ENCODE measurements at regions not wholly inside any gene's neighbourhood (a gene's known extent, or its start where the extent isn't known, plus 50 kb on each side); places are given as distances from the start of the nearest gene placed in this dataset.

GRCh38 chr15:26359855-26360254 lies 413.0 kb downstream of the GABRB3 start:
- Histone ChIP-seq H3K36me3 (ENCODE audit: insufficient read depth, low read length) (no peaks in the 10 kb centered on the region), H3K9ac (ENCODE audit: low read length) (no peak overlapping the region), H3K27me3 (ENCODE audit: insufficient read depth, low read depth, low read length) (no peaks in the 10 kb centered on the region), H4K20me1 (ENCODE audit: insufficient read depth) (no peaks in the 10 kb centered on the region), H3F3A (ENCODE audit: insufficient read depth, low read length, poor library complexity, severe bottlenecking) (no peaks in the 10 kb centered on the region), H3K4me3 (ENCODE audit: low read length) (no peak overlapping the region), H2AFZ (ENCODE audit: low read depth, low read length) (no peak overlapping the region), H3K9me3 (ENCODE audit: low read length) (no peaks in the 10 kb centered on the region), H3K4me2 (ENCODE audit: low read length) (no peak overlapping the region), H3K27ac (ENCODE audit: low read length) (peak overlapping the region; percentile 15), H3K79me2 (replicated peaks; ENCODE audit: insufficient read depth, low read length) (no peaks in the 10 kb centered on the region), H3K9me2 (ENCODE audit: insufficient read depth, low read length) (no peaks in the 10 kb centered on the region)
- TF ChIP-seq POLR2AphosphoS5 (IDR thresholded peaks at IDR 0.05) (no peak), REST (IDR thresholded peaks at IDR 0.05; ENCODE audit: borderline replicate concordance) (no peak), SMC3 (conservative IDR thresholded peaks at IDR 0.05; ENCODE audit: poor library complexity) (no peak), CTCF (IDR thresholded peaks at IDR 0.05; ENCODE audit: poor library complexity, severe bottlenecking) (no peak), EP300 (conservative IDR thresholded peaks at IDR 0.05; ENCODE audit: poor library complexity, severe bottlenecking) (no peak), RAD21 (conservative IDR thresholded peaks at IDR 0.05) (no peak), MXI1 (conservative IDR thresholded peaks at IDR 0.05; ENCODE audit: poor library complexity, severe bottlenecking) (no peak), EZH2 (IDR thresholded peaks at IDR 0.05; ENCODE audit: borderline replicate concordance, insufficient read depth, low read length, poor library complexity, severe bottlenecking) (no peak)

- Histone ChIP-seq H2AFZ (ENCODE audit: low read depth, low read length) (no peak overlapping the region), H3K9me2 (ENCODE audit: insufficient read depth, low read length) (no peaks in the 10 kb centered on the region), H3K27ac (ENCODE audit: low read length) (no peak overlapping the region), H3K9me3 (ENCODE audit: low read length) (no peaks in the 10 kb centered on the region), H3K27me3 (ENCODE audit: insufficient read depth, low read depth, low read length) (no peaks in the 10 kb centered on the region), H3K4me2 (ENCODE audit: low read length) (no peak overlapping the region), H3F3A (ENCODE audit: insufficient read depth, low read length, poor library complexity, severe bottlenecking) (no peaks in the 10 kb centered on the region), H3K79me2 (replicated peaks; ENCODE audit: insufficient read depth, low read length) (no peaks in the 10 kb centered on the region), H3K9ac (ENCODE audit: low read length) (no peak overlapping the region), H4K20me1 (ENCODE audit: insufficient read depth) (no peaks in the 10 kb centered on the region), H3K4me3 (ENCODE audit: low read length) (no peak overlapping the region), H3K36me3 (ENCODE audit: insufficient read depth, low read length) (no peaks in the 10 kb centered on the region)
- no peak for TF ChIP-seq EZH2 (IDR thresholded peaks at IDR 0.05; ENCODE audit: borderline replicate concordance, insufficient read depth, low read length, poor library complexity, severe bottlenecking)
- TF ChIP-seq REST (IDR thresholded peaks at IDR 0.05; ENCODE audit: borderline replicate concordance) = no peak
- no peak for TF ChIP-seq POLR2AphosphoS5 (IDR thresholded peaks at IDR 0.05)
- no peak for TF ChIP-seq RAD21 (conservative IDR thresholded peaks at IDR 0.05)
- no peak for TF ChIP-seq TAF1 (IDR thresholded peaks at IDR 0.05; ENCODE audit: low read depth)
- no peak for TF ChIP-seq CTCF (IDR thresholded peaks at IDR 0.05; ENCODE audit: poor library complexity, severe bottlenecking)
- TF ChIP-seq SMC3 (conservative IDR thresholded peaks at IDR 0.05; ENCODE audit: poor library complexity) = no peak
- no peak for TF ChIP-seq MXI1 (conservative IDR thresholded peaks at IDR 0.05; ENCODE audit: poor library complexity, severe bottlenecking)
- no peak for TF ChIP-seq EP300 (conservative IDR thresholded peaks at IDR 0.05; ENCODE audit: poor library complexity, severe bottlenecking)
Observed at GRCh38 chr15:26358708-26359107, 414.2 kb downstream of the GABRB3 start.

All from neural cell (in vitro differentiated cells).